SK-N-SH (cell line): ENCODE measurements at regions not wholly inside any gene's neighbourhood (a gene's known extent, or its start where the extent isn't known, plus 50 kb on each side); places are given as distances from the start of the nearest gene placed in this dataset.

ENCODE experiments used
- CTCF ChIP-seq: fragments of 200-600 bp; sonication (generic); IDR thresholded peaks from 2 replicates; pipeline ENCODE4 v1.6.1; 2017; ENCODE audit warnings: antibody characterized with exemption, mild to moderate bottlenecking, moderate library complexity
- ELF1 ChIP-seq: IDR thresholded peaks from 2 replicates; pipeline ENCODE4 v1.4.0; 2012
- EP300 ChIP-seq, 2 experiments: IDR thresholded peaks; 2 replicates each; pipeline versions ENCODE4 v1.4.0 to v1.6.1; 2012; ENCODE audit warnings: borderline replicate concordance in 1 of 2, low read depth in 1 of 2, low read length in 1 of 2
- EZH2phosphoT487 ChIP-seq: fragments of 200-600 bp; sonication (generic); IDR thresholded peaks from 2 replicates; pipeline ENCODE4 v1.6.1; 2017; ENCODE audit warnings: low read depth, mixed run types, mild to moderate bottlenecking, antibody characterized with exemption, moderate library complexity, borderline replicate concordance
- POLR2AphosphoS5 ChIP-seq: IDR thresholded peaks from 2 replicates; pipeline ENCODE4 v1.6.1; 2012; ENCODE audit warnings: low read depth, low read length
- RAD21 ChIP-seq: IDR thresholded peaks from 2 replicates; pipeline ENCODE4 v1.6.1; 2012; ENCODE audit warnings: mild to moderate bottlenecking, low read length
- SIN3A ChIP-seq: IDR thresholded peaks from 2 replicates; pipeline ENCODE4 v1.6.1; 2012; ENCODE audit warnings: low read depth, mild to moderate bottlenecking, low read length, moderate library complexity, borderline replicate concordance
- TCF12 ChIP-seq: IDR thresholded peaks from 2 replicates; pipeline ENCODE4 v1.4.0; 2012
- YY1 ChIP-seq: IDR thresholded peaks from 2 replicates; pipeline ENCODE4 v1.4.0; 2012; ENCODE audit warnings: low read depth, mild to moderate bottlenecking

GRCh38 chr15:61518191-61518950 lies 289.3 kb upstream of the RORA start:
- no peak for TF ChIP-seq RAD21
- TF ChIP-seq EZH2phosphoT487 = no peak
- no peak for TF ChIP-seq EP300 (IDR thresholded peaks at IDR 0.05; ENCODE audit: borderline replicate concordance in 1 of 2, low read depth in 1 of 2, low read length in 1 of 2)
- no peak for TF ChIP-seq CTCF
- TF ChIP-seq SIN3A = no peak
- no peak for TF ChIP-seq TCF12
- TF ChIP-seq POLR2AphosphoS5 = no peak
- TF ChIP-seq ELF1 = no peak
- TF ChIP-seq YY1 = no peak
